Mucosa of rectum (tissue), 2 donors: ENCODE measurements at regions not wholly inside any gene's neighbourhood (a gene's known extent, or its start where the extent isn't known, plus 50 kb on each side); places are given as distances from the start of the nearest gene placed in this dataset.

Experiments
- H3K27ac ChIP-seq, 2 donors: one replicate each; pipeline ENCODE4 v1.7.0; 2013; ENCODE audit warnings: inconsistent platforms in 2 of 2, low read depth in 2 of 2, low read length in 2 of 2
- H3K27me3 ChIP-seq, 2 donors: one replicate each; pipeline ENCODE4 v1.7.0; 2013; ENCODE audit warnings: low read length in 2 of 2; ENCODE audit not compliant: control insufficient read depth in 2 of 2, insufficient read depth in 2 of 2
- H3K36me3 ChIP-seq, 2 donors: one replicate each; pipeline ENCODE4 v1.7.0; 2013; ENCODE audit warnings: low read length in 2 of 2; ENCODE audit not compliant: control insufficient read depth in 2 of 2, insufficient read depth in 2 of 2
- H3K4me1 ChIP-seq, 2 donors: one replicate each; pipeline ENCODE4 v1.7.0; 2013; ENCODE audit warnings: low read length in 2 of 2, mild to moderate bottlenecking in 1 of 2; ENCODE audit not compliant: control insufficient read depth in 2 of 2, insufficient read depth in 2 of 2
- H3K4me3 ChIP-seq, 2 donors: one replicate each; pipeline ENCODE4 v1.7.0; 2013; ENCODE audit warnings: low read length in 2 of 2
- H3K9ac ChIP-seq, 2 donors: one replicate each; pipeline ENCODE4 v1.7.0; 2013; ENCODE audit warnings: low read length in 2 of 2, low read depth in 1 of 2, mild to moderate bottlenecking in 1 of 2
- H3K9me3 ChIP-seq, 2 donors: one replicate each; pipeline ENCODE4 v1.7.0; 2013; ENCODE audit warnings: low read length in 2 of 2; ENCODE audit not compliant: control insufficient read depth in 2 of 2
- donor health status: healthy.
- donor health status: Normal muscosa, but diverticular disease.

DNA sequence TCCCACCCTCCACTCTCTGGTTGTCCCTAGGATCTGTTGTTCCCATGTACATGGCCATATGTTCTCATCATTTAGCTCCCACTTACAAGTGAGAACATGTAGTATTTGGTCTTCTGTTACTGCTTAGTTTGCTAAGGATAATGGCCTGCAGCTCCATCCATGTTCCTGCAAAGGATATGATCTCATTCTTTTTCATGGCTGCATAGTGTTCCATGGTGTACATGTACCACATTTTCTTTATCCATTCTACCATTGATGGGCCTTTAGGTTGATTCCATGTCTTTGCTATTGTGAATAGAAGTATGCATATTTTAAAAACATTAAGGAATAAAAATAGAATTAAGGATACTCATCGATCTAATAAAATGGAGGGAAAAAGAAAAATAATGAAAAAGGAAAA lies 278.4 kb downstream of the MBNL1 start:
- Histone ChIP-seq H3K9ac (no peak overlapping the region), H3K36me3 (no peaks in the 10 kb centered on the region), H3K27ac (no peak overlapping the region), H3K9me3 (no peaks in the 10 kb centered on the region), H3K4me3 (no peak overlapping the region), H3K27me3 (no peaks in the 10 kb centered on the region), H3K4me1 (no peaks in the 10 kb centered on the region)

DNA sequence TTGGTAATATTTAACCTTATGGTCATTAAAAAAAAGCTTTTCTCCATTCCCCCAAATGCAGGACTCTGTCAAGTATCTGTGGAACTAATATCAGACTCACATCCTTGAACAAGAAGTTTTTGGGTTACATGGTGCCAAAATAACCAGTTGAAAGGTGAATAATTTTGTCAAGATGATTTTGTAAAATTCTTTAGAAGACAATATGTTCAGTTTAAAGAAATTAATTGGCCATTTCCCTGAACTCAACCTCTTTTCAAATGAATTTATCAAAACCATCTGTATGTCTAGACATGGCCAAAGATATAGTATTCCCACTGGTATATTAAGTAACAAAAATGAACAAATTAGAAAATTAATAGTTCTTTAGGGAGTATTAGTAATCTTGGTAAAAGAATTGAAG lies 280.5 kb downstream of the MBNL1 start:
- Histone ChIP-seq H3K27ac (no peak overlapping the region), H3K4me3 (no peak overlapping the region), H3K9ac (no peak overlapping the region), H3K36me3 (no peaks in the 10 kb centered on the region), H3K4me1 (no peaks in the 10 kb centered on the region), H3K9me3 (no peaks in the 10 kb centered on the region), H3K27me3 (no peaks in the 10 kb centered on the region)

DNA sequence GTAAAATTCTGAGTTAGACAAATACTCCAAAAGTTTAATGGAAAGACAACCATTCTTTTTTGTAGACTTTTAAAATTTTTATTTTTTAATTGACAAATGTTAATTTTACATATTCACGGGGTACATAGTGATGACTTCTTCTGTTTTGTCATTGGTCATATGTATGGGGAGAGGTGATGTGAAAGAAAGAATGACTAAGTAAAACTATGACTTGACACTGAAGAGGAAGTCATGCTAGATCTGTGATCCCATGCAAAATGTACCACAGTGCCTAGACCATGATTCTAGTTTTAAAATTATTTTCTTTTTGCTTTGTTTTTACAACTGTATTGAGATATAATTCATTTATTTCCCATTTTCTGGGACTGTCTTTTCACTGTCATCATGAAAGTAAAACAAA lies 281.6 kb downstream of the MBNL1 start:
- no peaks in the 10 kb centered on the region for H3K9me3 ChIP-seq
- no peaks in the 10 kb centered on the region for H3K4me1 ChIP-seq
- H3K4me3 ChIP-seq, result no peak overlapping the region
- no peaks in the 10 kb centered on the region for H3K36me3 ChIP-seq
- no peak overlapping the region for H3K27ac ChIP-seq
- H3K27me3 ChIP-seq, result no peaks in the 10 kb centered on the region
- no peak overlapping the region for H3K9ac ChIP-seq

DNA sequence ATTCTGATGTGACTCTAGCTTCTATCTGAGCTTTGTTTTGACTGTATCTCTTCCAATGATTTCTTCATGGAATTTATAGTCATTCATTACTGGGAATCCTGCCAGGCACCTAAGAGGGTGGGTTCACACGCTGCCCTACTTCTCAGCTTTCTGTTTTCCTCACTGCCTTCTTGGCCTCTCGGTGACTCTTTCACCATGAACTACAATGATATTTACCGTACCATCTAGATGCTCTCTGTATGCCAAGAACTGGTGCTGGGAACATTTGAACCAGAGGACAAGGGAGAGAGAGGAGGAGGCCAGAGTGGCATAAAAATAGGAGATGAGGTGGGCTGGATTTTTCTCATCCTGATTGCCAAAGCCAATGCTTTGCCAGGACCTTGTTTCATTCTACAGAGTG lies 280.0 kb upstream of the P2RY1 start:
- Histone ChIP-seq H3K9me3 (no peaks in the 10 kb centered on the region), H3K4me1 (no peaks in the 10 kb centered on the region), H3K4me3 (no peak overlapping the region), H3K9ac (no peak overlapping the region), H3K36me3 (no peaks in the 10 kb centered on the region), H3K27me3 (no peaks in the 10 kb centered on the region), H3K27ac (no peak overlapping the region)

DNA sequence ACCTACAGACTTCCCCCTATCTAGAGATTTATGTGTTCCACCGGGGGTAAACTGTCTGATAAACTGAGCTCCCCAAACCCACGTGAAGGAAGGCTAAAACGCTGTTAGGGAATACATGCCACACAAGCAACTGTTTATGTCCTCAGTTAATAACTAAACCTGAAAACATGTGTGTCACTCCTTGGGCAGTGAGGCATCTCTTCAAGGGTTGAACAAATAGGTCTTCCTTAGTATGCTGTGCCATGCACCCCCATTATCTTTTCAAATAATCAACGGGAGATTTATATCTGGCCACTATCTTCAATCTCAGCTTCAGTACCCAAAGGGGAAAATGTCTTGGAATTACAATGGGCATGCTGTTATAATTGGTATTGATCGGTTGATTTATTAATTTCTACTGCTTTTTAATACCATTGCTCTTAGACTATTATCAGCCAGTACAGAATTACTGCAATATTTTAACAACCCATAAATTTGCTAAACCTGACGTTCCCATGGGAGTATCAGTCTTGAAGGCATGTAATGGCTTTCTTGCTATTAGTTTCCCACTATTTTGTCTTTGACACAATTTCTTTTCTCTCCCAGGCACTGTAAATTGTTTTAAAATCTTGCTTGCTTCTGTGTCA lies 279.2 kb upstream of the P2RY1 start:
- H3K36me3 ChIP-seq, result no peaks in the 10 kb centered on the region
- H3K27ac ChIP-seq, result no peak overlapping the region
- H3K9ac ChIP-seq, result no peak overlapping the region
- no peaks in the 10 kb centered on the region for H3K27me3 ChIP-seq
- H3K4me1 ChIP-seq, result no peaks in the 10 kb centered on the region
- H3K9me3 ChIP-seq, result no peaks in the 10 kb centered on the region
- H3K4me3 ChIP-seq, result no peak overlapping the region

DNA sequence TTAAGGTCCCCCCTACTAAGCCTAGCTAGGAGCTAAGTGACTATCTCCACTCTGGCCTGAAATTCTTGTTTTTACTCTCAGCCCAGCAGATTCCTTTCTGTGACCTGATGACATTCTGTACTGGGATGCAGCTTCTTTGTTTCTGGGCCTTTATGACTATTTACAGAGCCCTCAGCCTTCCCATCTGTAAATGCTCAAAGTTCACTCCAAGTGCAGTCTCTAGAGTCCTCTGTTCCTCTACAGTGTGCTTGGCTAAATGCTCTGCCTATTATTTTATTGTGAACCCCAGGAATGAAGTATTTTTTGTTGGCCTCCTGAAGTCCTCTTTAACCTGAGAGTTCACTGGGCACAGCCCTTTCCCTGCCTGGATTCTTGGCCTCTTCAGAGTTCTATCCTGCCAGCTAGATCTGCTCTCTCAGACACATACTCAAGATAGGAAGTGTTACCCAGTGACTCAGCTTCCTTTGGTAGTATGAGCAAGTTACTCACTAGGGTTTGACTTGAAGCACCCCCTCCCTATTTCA lies 278.1 kb upstream of the P2RY1 start:
- Histone ChIP-seq H3K27me3 (no peaks in the 10 kb centered on the region), H3K9ac (no peak overlapping the region), H3K4me3 (no peak overlapping the region), H3K27ac (peak overlapping the region; percentile 44 to 48), H3K9me3 (no peaks in the 10 kb centered on the region), H3K4me1 (no peaks in the 10 kb centered on the region), H3K36me3 (no peaks in the 10 kb centered on the region)

DNA sequence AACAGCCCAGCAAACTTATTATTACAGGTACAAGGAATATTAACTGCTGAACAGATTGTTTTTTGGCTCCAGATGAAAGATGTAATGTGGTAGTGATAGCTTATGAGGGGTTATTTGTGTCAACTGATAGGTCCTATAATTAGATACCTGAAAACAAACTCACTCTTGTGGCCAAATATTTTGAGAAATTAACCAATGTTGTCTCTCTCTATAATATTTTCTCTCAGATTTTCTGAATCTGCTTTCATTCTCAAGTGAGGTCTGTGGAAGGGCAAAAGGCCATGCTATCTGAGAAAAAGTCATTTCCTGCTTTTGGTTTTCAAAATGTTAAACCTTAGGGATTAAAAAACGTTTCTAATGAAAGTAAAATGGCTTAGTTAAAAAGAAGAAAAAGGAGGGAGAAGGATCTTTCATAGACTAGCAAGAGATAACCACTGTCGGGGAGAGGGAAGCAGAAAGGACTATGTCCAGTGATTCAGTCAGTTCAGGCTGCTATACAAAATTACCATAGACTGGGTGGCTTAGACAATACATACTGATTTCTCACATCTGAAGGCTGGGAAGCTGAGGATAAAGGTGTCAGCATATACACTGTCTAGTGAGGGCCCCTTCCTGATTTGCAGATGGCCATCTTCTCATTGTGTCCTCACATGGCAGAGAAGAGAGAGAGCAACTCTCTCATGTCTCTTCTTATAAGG lies 277.5 kb upstream of the P2RY1 start:
- Histone ChIP-seq H3K36me3 (no peaks in the 10 kb centered on the region), H3K27ac (peak overlapping the region; percentile 44 to 48), H3K4me3 (no peak overlapping the region), H3K4me1 (no peaks in the 10 kb centered on the region), H3K9me3 (no peaks in the 10 kb centered on the region), H3K27me3 (no peaks in the 10 kb centered on the region), H3K9ac (no peak overlapping the region)

DNA sequence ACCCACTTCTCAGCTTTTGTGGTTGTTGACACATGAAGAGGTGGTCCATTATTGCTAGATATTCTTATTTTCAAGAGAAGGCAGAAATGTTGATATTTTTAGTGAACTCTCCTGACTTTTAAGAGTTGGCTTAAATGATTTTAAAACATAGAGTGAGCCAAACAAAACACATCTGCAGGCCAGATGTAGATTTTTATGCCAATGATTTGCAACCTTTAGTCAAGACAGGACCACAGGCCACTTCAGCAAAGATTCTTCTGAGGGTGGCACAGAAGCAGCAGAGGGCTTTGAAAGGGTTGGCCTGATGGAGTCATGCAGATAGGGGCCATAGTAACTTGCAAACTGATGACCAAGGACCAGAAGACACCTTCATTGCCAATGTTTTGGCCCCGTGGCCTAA lies 276.5 kb upstream of the P2RY1 start:
- Histone ChIP-seq H3K27me3 (no peaks in the 10 kb centered on the region), H3K27ac (no peak overlapping the region), H3K4me1 (no peaks in the 10 kb centered on the region), H3K9ac (no peak overlapping the region), H3K4me3 (no peak overlapping the region), H3K9me3 (no peaks in the 10 kb centered on the region), H3K36me3 (no peaks in the 10 kb centered on the region)

DNA sequence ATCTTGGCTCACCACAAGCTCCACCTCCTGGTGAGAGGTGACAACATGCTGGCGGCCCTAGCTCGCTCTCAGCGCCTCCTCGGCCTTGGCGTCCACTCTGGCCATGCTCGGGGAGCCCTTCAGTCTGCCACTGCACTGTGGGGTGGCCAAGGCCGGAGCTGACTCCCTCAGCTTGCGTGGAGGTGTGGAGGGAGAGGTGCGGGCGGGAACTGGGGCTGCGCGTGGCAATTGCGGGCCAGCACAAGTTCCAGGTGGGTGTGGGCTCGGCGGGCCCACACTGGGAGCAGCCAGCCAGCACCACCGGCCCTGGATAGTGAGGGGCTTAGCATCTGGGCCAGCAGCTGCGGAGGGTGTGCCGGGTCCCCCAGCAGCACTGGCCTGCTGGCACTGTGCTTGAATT lies 275.7 kb upstream of the P2RY1 start:
- Histone ChIP-seq H3K27ac (no peak overlapping the region), H3K4me3 (no peak overlapping the region), H3K4me1 (no peaks in the 10 kb centered on the region), H3K36me3 (no peaks in the 10 kb centered on the region), H3K27me3 (no peaks in the 10 kb centered on the region), H3K9ac (no peak overlapping the region), H3K9me3 (no peaks in the 10 kb centered on the region)

DNA sequence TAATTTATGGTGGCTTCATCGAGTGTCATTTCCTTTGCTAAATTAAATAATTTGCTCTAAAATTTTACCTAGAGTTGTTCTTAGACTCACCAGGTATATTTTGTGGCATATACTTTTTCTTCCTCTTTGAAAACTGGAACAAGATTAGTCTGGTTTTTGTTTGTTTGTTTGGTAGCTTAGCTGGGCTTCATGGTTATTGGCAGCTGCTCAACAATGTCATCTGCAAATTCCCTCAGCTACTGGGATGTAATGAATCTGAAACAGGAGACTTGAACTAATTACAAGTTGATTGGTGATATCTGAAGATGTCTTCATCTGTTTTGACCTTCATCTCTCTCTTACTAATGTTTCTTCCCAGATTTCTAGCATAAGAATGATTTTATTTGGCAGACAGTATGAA lies 270.5 kb upstream of the P2RY1 start:
- Histone ChIP-seq H3K9me3 (no peaks in the 10 kb centered on the region), H3K4me3 (no peak overlapping the region), H3K4me1 (no peaks in the 10 kb centered on the region), H3K36me3 (no peaks in the 10 kb centered on the region), H3K27me3 (no peaks in the 10 kb centered on the region), H3K9ac (no peak overlapping the region), H3K27ac (no peak overlapping the region)
